KMS-11 (cell line): ENCODE measurements at regions not wholly inside any gene's neighbourhood (a gene's known extent, or its start where the extent isn't known, plus 50 kb on each side); places are given as distances from the start of the nearest gene placed in this dataset.

Source experiments
- H2AFZ ChIP-seq: fragments of 200-600 bp; sonication (generic); 2 replicates; pipeline ENCODE4 v1.6.1; 2016; ENCODE audit warnings: antibody characterized with exemption, mixed run types, low read depth
- H3K27ac ChIP-seq: fragments of 200-600 bp; sonication (generic); 2 replicates; pipeline ENCODE4 v1.6.1; 2016; ENCODE audit warnings: mild to moderate bottlenecking, mixed run types
- H3K27me3 ChIP-seq: fragments of 200-600 bp; sonication (generic); 2 replicates; pipeline ENCODE4 v1.6.1; 2017; ENCODE audit warnings: mild to moderate bottlenecking, low read depth, mixed run types, moderate library complexity; ENCODE audit not compliant: insufficient read depth
- H3K36me3 ChIP-seq: fragments of 200-600 bp; sonication (generic); 2 replicates; pipeline ENCODE4 v1.6.1; 2017; ENCODE audit warnings: mild to moderate bottlenecking, mixed run types; ENCODE audit not compliant: insufficient read depth
- H3K4me1 ChIP-seq: fragments of 200-600 bp; sonication (generic); 2 replicates; pipeline ENCODE4 v1.6.1; 2016; ENCODE audit warnings: mild to moderate bottlenecking, low read depth, mixed run types; ENCODE audit not compliant: poor library complexity, severe bottlenecking
- H3K4me2 ChIP-seq: fragments of 200-600 bp; sonication (generic); 2 replicates; pipeline ENCODE4 v1.7.0; 2016; ENCODE audit warnings: mild to moderate bottlenecking, mixed run types
- H3K4me3 ChIP-seq: fragments of 200-600 bp; sonication (generic); IDR thresholded peaks from 2 replicates; pipeline ENCODE4 v1.6.1; 2017; ENCODE audit warnings: low read depth, low read length, mixed read lengths; ENCODE audit not compliant: insufficient read depth
- H3K79me2 ChIP-seq: fragments of 200-600 bp; sonication (generic); 2 replicates; pipeline ENCODE4 v1.6.1; 2016; ENCODE audit warnings: low read depth, mixed run types; ENCODE audit not compliant: insufficient read depth
- H3K9ac ChIP-seq: fragments of 200-600 bp; sonication (generic); 2 replicates; pipeline ENCODE4 v1.6.1; 2016; ENCODE audit warnings: mild to moderate bottlenecking, mixed run types
- H4K20me1 ChIP-seq: fragments of 200-600 bp; sonication (generic); 2 replicates; pipeline ENCODE4 v1.6.1; 2016; ENCODE audit warnings: mild to moderate bottlenecking, mixed run types; ENCODE audit not compliant: insufficient read depth
- TF ChIP-seq, protein P1 (sequence below): fragments of 200-600 bp; sonication (generic); conservative IDR thresholded peaks from 2 replicates; pipeline ENCODE4 v1.6.1; 2017; ENCODE audit warnings: low read depth, mild to moderate bottlenecking, antibody characterized with exemption, low read length, moderate library complexity, mixed read lengths

DNA sequence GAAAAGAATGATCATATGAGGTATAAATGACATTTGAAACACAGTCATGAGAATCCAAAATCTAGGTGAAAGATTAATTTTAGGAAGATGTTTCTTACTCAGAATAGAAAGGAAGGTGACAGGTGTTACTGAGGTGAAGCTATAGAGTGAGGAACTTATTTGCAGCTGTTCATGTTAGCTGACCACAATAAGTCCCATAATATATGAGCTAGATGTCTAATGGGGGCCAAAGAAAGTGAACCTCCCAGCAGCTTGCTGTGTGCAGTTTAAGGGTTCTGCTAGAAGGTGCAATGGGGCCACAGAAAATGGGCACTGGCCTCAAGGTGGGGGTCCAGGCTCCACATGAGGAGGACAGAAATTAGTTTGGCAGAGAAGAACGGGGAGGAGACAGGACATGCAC lies 1374.9 kb upstream of the CRIM1 start:
- H3K4me3 ChIP-seq = no peak overlapping the region
- no peak overlapping the region for H2AFZ ChIP-seq
- H3K4me1 ChIP-seq = no peaks in the 10 kb centered on the region
- H3K4me2 ChIP-seq = no peak overlapping the region
- TF ChIP-seq, protein P1, sequence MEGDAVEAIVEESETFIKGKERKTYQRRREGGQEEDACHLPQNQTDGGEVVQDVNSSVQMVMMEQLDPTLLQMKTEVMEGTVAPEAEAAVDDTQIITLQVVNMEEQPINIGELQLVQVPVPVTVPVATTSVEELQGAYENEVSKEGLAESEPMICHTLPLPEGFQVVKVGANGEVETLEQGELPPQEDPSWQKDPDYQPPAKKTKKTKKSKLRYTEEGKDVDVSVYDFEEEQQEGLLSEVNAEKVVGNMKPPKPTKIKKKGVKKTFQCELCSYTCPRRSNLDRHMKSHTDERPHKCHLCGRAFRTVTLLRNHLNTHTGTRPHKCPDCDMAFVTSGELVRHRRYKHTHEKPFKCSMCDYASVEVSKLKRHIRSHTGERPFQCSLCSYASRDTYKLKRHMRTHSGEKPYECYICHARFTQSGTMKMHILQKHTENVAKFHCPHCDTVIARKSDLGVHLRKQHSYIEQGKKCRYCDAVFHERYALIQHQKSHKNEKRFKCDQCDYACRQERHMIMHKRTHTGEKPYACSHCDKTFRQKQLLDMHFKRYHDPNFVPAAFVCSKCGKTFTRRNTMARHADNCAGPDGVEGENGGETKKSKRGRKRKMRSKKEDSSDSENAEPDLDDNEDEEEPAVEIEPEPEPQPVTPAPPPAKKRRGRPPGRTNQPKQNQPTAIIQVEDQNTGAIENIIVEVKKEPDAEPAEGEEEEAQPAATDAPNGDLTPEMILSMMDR = no peak
- no peaks in the 10 kb centered on the region for H4K20me1 ChIP-seq
- no peaks in the 10 kb centered on the region for H3K36me3 ChIP-seq
- no peaks in the 10 kb centered on the region for H3K79me2 ChIP-seq
- no peak overlapping the region for H3K9ac ChIP-seq
- no peak overlapping the region for H3K27ac ChIP-seq
- no peaks in the 10 kb centered on the region for H3K27me3 ChIP-seq

DNA sequence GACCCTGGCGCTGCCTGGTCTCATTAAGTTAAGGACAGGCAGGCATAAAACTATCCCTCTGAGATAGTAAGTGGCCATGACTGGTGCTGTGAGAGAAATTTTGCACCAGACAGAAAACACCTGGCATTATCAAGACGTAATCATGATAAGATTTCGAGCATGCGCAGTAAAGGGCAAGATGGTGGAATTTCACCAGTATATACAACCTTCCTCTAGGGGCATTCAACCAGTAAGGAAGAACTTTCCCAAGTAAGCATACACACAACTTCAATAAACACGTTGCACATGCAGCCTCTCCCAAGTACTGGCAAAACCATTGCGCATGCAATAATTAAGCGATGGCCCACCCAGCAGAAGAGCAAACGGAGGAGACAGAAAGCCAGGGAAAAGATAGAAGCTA lies 1376.4 kb upstream of the CRIM1 start:
- Histone ChIP-seq H4K20me1 (no peaks in the 10 kb centered on the region), H3K4me1 (no peaks in the 10 kb centered on the region), H2AFZ (no peak overlapping the region), H3K79me2 (no peaks in the 10 kb centered on the region), H3K4me2 (no peak overlapping the region), H3K27ac (no peak overlapping the region), H3K9ac (no peak overlapping the region), H3K4me3 (no peak overlapping the region), H3K36me3 (no peaks in the 10 kb centered on the region), H3K27me3 (no peaks in the 10 kb centered on the region)
- TF ChIP-seq, protein P1 = no peak

DNA sequence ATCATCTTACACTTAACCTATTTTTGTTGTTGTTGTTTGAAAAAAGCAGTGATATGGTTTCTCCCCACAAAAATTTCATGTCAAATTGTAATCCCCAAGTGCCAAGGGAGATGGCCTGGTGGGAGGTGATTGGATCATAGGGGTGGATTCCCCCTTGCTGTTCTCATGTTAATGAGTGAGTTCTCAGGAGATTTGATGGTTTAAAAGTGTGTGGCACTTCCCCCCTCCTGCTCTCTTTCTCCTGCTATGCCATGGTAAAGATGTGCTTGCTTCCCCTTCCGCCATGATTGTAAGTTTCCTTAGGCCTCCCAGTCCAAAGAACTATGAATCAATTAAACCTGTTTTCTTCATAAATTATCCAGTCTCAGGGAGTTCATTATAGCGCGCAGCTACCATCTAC lies 1362.7 kb upstream of the FAM98A start:
- no peak overlapping the region for H2AFZ ChIP-seq
- H4K20me1 ChIP-seq = no peaks in the 10 kb centered on the region
- H3K79me2 ChIP-seq = no peaks in the 10 kb centered on the region
- TF ChIP-seq, protein P1 = no peak
- no peaks in the 10 kb centered on the region for H3K4me1 ChIP-seq
- H3K4me2 ChIP-seq = no peak overlapping the region
- H3K27me3 ChIP-seq = no peaks in the 10 kb centered on the region
- no peaks in the 10 kb centered on the region for H3K36me3 ChIP-seq
- no peak overlapping the region for H3K27ac ChIP-seq
- H3K4me3 ChIP-seq = no peak overlapping the region
- no peak overlapping the region for H3K9ac ChIP-seq

DNA sequence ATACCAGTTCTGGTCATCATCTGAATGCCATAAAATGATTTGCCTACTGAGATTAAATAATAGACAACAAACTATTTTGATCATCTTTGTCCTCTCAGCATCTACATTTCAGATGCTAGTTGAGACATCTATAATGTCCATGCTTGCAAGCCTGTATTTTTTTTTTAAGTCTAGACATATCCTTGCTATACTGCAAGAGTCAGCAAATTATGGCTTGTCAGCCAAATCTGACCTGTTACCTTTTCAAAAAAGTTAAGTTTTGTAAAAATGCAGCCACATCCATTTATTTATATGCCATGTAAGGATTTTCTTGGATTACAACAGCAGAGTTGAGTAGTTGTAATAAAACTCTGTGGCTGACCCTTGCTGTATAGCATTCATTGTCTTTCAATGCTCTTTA lies 1355.7 kb upstream of the FAM98A start:
- Histone ChIP-seq H3K4me2 (no peak overlapping the region), H3K4me3 (no peak overlapping the region), H3K36me3 (no peaks in the 10 kb centered on the region; the same call in 1 of the 2 replicates), H3K4me1 (no peaks in the 10 kb centered on the region), H3K27ac (no peak overlapping the region), H3K9ac (no peak overlapping the region), H2AFZ (no peak overlapping the region), H3K27me3 (no peaks in the 10 kb centered on the region), H4K20me1 (no peaks in the 10 kb centered on the region), H3K79me2 (no peaks in the 10 kb centered on the region)
- TF ChIP-seq, protein P1 = no peak
